ENCODE measurements at regions not wholly inside any gene's neighbourhood (a gene's known extent, or its start where the extent isn't known, plus 50 kb on each side); places are given as distances from the start of the nearest gene placed in this dataset.
"Not testable (repeated sequence)": the region's sequence is repeated elsewhere in the genome, so short reads cannot be mapped to it uniquely, and the experiment has no call there.

GRCh38 chr1:79705218-79705617 is 698.7 kb upstream of the ADGRL4 start:
- no peak for DNase-seq (ENCODE audit: low read depth)

GRCh38 chr1:79704067-79704466 is 697.5 kb upstream of the ADGRL4 start:
- DNase-seq (ENCODE audit: low read depth) = no peak

GRCh38 chr1:79702336-79702999 is 695.9 kb upstream of the ADGRL4 start:
- not testable (repeated sequence) for DNase-seq (ENCODE audit: low read depth)

GRCh38 chr1:79695138-79695537 is 688.6 kb upstream of the ADGRL4 start:
- DNase-seq (ENCODE audit: low read depth) = no peak

- DNase-seq (ENCODE audit: low read depth) = no peak
These were observed 687.7 kb upstream of the ADGRL4 start for GRCh38 chr1:79694241-79694640.

- no peak for DNase-seq (ENCODE audit: low read depth)
These were observed 687.0 kb upstream of the ADGRL4 start for GRCh38 chr1:79693441-79694114.

GRCh38 chr1:79692519-79692918 is 686.0 kb upstream of the ADGRL4 start:
- DNase-seq (ENCODE audit: low read depth) = no peak

- DNase-seq (ENCODE audit: low read depth) = no peak
These were observed 682.4 kb upstream of the ADGRL4 start for GRCh38 chr1:79688932-79689331.

- DNase-seq (ENCODE audit: low read depth) = no peak
These were observed 676.9 kb upstream of the ADGRL4 start for GRCh38 chr1:79683420-79683819.

GRCh38 chr1:79682478-79682877 is 675.9 kb upstream of the ADGRL4 start:
- no peak for DNase-seq (ENCODE audit: low read depth)

GRCh38 chr1:79681382-79681781 is 674.9 kb upstream of the ADGRL4 start:
- no peak for DNase-seq (ENCODE audit: low read depth)

GRCh38 chr1:79679916-79680315 is 673.4 kb upstream of the ADGRL4 start:
- DNase-seq (ENCODE audit: low read depth) = no peak

GRCh38 chr1:79667848-79668696 is 661.5 kb upstream of the ADGRL4 start:
- DNase-seq (ENCODE audit: low read depth) = no peak

- DNase-seq (ENCODE audit: low read depth) = no peak
These were observed 660.6 kb upstream of the ADGRL4 start for GRCh38 chr1:79667166-79667565.

GRCh38 chr1:79663916-79664315 is 657.4 kb upstream of the ADGRL4 start:
- no peak for DNase-seq (ENCODE audit: low read depth)

GRCh38 chr1:79662596-79662995 is 656.1 kb upstream of the ADGRL4 start:
- DNase-seq (ENCODE audit: low read depth) = no peak

- no peak for DNase-seq (ENCODE audit: low read depth)
These were observed 653.6 kb upstream of the ADGRL4 start for GRCh38 chr1:79660129-79660528.

GRCh38 chr1:79657951-79658658 is 651.6 kb upstream of the ADGRL4 start:
- DNase-seq (ENCODE audit: low read depth) = peak; percentile 46

GRCh38 chr1:79655876-79656275 is 649.3 kb upstream of the ADGRL4 start:
- no peak for DNase-seq (ENCODE audit: low read depth)

- DNase-seq (ENCODE audit: low read depth) = no peak
These were observed 645.9 kb upstream of the ADGRL4 start for GRCh38 chr1:79652426-79652825.

- DNase-seq (ENCODE audit: low read depth) = no peak
These were observed 641.6 kb upstream of the ADGRL4 start for GRCh38 chr1:79648126-79648525.

GRCh38 chr1:79646880-79647279 is 640.4 kb upstream of the ADGRL4 start:
- no peak for DNase-seq (ENCODE audit: low read depth)

Data from forelimb muscle (tissue), 1 donor.